Lower leg skin (tissue), 4 donors: ENCODE measurements at regions not wholly inside any gene's neighbourhood (a gene's known extent, or its start where the extent isn't known, plus 50 kb on each side); places are given as distances from the start of the nearest gene placed in this dataset.

ENCODE experiments used
- DNase-seq, 2 donors: peaks; one replicate each; pipeline ENCODE4 v3.0.0-alpha.2; 2019; ENCODE audit warnings: low spot score in 2 of 2
- H3K4me3 ChIP-seq: fragments of 200-600 bp; sonication (generic); 2 replicates; pipeline ENCODE4 v1.5.1; 2017; ENCODE audit warnings: mild to moderate bottlenecking, low read depth; ENCODE audit not compliant: poor library complexity, severe bottlenecking
- CTCF ChIP-seq, 3 donors: fragments of 450-650 bp; IDR thresholded peaks; one replicate each; pipeline ENCODE4 v1.5.1; 2016; ENCODE audit warnings: antibody characterized with exemption in 3 of 3, mild to moderate bottlenecking in 3 of 3, moderate library complexity in 2 of 3
- POLR2A ChIP-seq, 2 donors: fragments of 450-650 bp; IDR thresholded peaks; one replicate each; pipeline ENCODE4 v1.6.1; 2016 to 2017; ENCODE audit warnings: antibody characterized with exemption in 2 of 2, mild to moderate bottlenecking in 1 of 2, moderate library complexity in 1 of 2
- WGBS, 2 donors: methylation state at CpG; one replicate each; pipeline ENCODE4 v1.1.5; 2018; 5-methylcytosine and 5-hydroxymethylcytosine counted together
- intact Hi-C: fragments of 100-400 bp; cut with DNase I; formaldehyde crosslinking; loops from one replicate; pipeline ENCODE4 v1.15.0; 2023; ENCODE audit warnings: low total_unique reads

- WGBS, 2 donors: 56 to 58% methylated on average over 2 of the region's 2 CpGs
- intact Hi-C loops: no loop called here
Measured at GRCh38 chr18:39599251-39599650, 2033.7 kb upstream of the CELF4 start.

GRCh38 chr18:39596891-39597290, 2031.3 kb upstream of the CELF4 start:
- TF ChIP-seq CTCF (IDR thresholded peaks at IDR 0.05) (no peak), POLR2A (IDR thresholded peaks at IDR 0.05) (no peak)
- no peak overlapping the region for H3K4me3 ChIP-seq
- WGBS, 2 donors: 57% methylated on average over 7 of the region's 7 CpGs
- intact Hi-C loops: no loop called here
- DNase-seq: no peak

More at GRCh38 chr18:39599251-39599650, 2033.7 kb upstream of the CELF4 start:
- no peak for DNase-seq
- TF ChIP-seq CTCF (IDR thresholded peaks at IDR 0.05) (no peak), POLR2A (IDR thresholded peaks at IDR 0.05) (no peak)
- no peak overlapping the region for H3K4me3 ChIP-seq

DNA sequence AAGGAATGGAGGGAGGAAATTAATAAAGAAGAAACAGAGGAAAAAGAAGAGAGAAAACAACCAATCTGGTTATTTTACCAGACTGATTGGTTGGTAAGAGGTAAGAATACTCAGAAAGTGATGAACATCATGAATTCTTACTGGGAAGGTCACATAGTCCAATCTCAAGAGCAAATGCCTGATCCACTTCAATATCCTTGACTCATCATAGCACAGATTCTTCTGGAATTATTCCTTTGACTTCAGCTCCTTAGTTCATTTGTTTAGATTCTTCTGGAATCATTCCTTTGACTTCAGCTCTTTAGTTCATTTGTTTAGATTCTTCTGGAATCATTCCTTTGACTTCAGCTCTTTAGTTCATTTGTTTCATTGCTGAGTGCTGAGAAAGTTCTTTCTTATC, 2030.6 kb upstream of the CELF4 start:
- intact Hi-C loops: no loop called here
- no peak overlapping the region for H3K4me3 ChIP-seq
- TF ChIP-seq CTCF (IDR thresholded peaks at IDR 0.05) (no peak), POLR2A (IDR thresholded peaks at IDR 0.05) (no peak)
- no peak for DNase-seq

DNA sequence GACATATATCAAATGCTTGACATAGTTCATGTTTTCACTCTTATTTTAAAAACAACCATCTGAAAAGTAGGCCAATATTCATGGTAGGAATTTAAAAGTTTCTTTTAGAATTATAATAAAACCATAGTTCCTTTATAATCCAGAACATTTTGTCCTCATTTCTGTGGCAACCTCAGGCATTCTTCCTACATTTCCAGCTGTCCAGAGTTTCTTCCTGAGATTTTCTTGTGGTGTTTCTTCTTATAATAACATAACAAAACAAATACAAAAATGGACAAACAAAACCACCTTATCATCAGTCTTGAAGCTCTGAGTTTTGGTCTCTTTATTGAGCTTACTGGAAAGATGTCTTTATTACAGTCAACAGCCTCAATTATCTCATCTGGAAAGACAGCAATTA, 2028.6 kb upstream of the CELF4 start:
- intact Hi-C loops: no loop called here
- no peak for DNase-seq
- TF ChIP-seq CTCF (IDR thresholded peaks at IDR 0.05) (no peak), POLR2A (IDR thresholded peaks at IDR 0.05) (no peak)
- no peak overlapping the region for H3K4me3 ChIP-seq

DNA sequence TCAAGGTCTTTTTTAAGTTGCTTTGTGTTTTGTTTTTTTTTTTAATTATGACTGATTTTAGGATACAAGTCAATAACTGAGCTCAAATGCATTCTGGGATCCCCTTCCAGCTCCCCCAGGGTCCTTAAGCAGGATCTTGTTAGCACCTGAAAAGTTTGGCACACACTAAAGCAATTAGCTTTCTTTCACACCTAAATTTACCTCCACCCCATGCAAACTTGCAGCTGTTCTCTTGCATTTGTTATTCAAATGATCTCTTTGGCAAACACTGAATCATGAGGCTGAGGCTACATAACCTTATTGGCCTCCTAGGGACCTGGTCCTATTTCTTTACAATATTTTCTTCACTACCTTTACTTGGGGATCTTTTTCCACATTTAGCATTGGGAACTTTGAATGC, 2026.1 kb upstream of the CELF4 start:
- DNase-seq: no peak
- TF ChIP-seq CTCF (IDR thresholded peaks at IDR 0.05) (no peak), POLR2A (IDR thresholded peaks at IDR 0.05) (no peak)
- no peak overlapping the region for H3K4me3 ChIP-seq
- intact Hi-C loops: no loop called here

DNA sequence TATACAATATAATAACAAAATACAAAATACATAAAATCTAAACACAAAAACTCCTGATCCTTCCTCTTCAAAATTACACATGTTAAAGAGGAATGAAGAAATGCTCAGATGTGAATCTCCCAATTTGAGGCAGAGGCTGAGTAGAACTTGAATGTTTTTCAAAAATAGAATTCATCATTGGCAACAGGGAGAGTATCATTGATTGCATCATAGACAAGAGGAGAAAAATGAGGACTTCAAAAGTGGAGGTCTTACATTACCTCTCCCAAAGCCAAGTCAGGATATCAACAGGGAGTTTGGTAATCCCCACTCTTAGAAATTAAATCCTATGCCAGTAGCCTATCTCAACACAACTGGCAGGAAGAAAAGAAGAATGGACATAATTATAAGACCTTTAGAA, 2023.9 kb upstream of the CELF4 start:
- no peak overlapping the region for H3K4me3 ChIP-seq

More for the DNA sequence above, 2023.9 kb upstream of the CELF4 start:
- no peak for TF ChIP-seq CTCF (IDR thresholded peaks at IDR 0.05)
- TF ChIP-seq POLR2A (IDR thresholded peaks at IDR 0.05): no peak
- intact Hi-C loops: no loop called here
- no peak for DNase-seq
